ENCODE measurements at regions not wholly inside any gene's neighbourhood (a gene's known extent, or its start where the extent isn't known, plus 50 kb on each side); places are given as distances from the start of the nearest gene placed in this dataset.

DNA sequence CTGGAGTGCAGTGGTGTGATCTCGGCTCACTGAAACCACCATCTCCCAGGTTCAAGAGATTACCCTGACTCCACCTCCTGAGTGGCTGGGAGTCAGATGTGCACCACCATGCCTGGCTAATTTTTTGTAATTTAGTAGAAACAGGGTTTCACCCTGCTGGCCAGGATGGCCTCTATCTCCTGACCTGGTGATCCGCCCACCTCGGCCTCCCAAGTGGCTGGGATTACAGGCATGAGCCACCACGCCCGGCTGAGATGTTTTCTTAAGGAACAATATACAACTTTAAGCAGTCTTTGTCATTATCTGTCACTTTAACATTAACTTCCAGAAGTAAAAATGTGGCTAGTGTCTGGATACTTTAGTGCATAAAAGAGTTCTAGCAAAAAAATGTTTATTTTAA, 272.6 kb upstream of the FAT3 start:
- TF ChIP-seq, protein P1, sequence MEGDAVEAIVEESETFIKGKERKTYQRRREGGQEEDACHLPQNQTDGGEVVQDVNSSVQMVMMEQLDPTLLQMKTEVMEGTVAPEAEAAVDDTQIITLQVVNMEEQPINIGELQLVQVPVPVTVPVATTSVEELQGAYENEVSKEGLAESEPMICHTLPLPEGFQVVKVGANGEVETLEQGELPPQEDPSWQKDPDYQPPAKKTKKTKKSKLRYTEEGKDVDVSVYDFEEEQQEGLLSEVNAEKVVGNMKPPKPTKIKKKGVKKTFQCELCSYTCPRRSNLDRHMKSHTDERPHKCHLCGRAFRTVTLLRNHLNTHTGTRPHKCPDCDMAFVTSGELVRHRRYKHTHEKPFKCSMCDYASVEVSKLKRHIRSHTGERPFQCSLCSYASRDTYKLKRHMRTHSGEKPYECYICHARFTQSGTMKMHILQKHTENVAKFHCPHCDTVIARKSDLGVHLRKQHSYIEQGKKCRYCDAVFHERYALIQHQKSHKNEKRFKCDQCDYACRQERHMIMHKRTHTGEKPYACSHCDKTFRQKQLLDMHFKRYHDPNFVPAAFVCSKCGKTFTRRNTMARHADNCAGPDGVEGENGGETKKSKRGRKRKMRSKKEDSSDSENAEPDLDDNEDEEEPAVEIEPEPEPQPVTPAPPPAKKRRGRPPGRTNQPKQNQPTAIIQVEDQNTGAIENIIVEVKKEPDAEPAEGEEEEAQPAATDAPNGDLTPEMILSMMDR (IDR thresholded peaks at IDR 0.05) = no peak
- no peak for TF ChIP-seq POLR2A (IDR thresholded peaks at IDR 0.05)

All from ovary (tissue), 3 donors.